K562 (cell line): ENCODE measurements at regions not wholly inside any gene's neighbourhood (a gene's known extent, or its start where the extent isn't known, plus 50 kb on each side); places are given as distances from the start of the nearest gene placed in this dataset.

Experiments
- ATAC-seq: fragments of 200-7000 bp; cut with Tn5 transposase; 3 replicates; pipeline ENCODE4 v1.9.1; 2020; ENCODE audit warnings: moderate library complexity
- BruUV-seq: library from RNA; stranded (reverse); fragments of 400-500 nt; replicated peaks from 2 replicates; lab custom pipeline; 2021; lab: Mats Ljungman, UMichigan
- CTCF ChIA-PET: fragments of 300-600 bp; formaldehyde crosslinking; extraction: SDS; loops from one replicate; lab custom pipeline; 2021; ENCODE audit warnings: low intra/inter-chr PET ratio; lab: Yijun Ruan, JAX
- POLR2A ChIA-PET: fragments of 300-600, 350-650 bp; sonication (Branson Sonifier 250); formaldehyde crosslinking; extraction: SDS; loops from one replicate; lab custom pipeline; 2021; ENCODE audit warnings: antibody characterized with exemption, inconsistent platforms; lab: Yijun Ruan, JAX
- DNase-seq, 4 experiments: peaks; one replicate each; pipeline versions ENCODE4 v3.0.0 to v3.0.0-alpha.2; 2011 to 2018; ENCODE audit warnings: low spot score in 3 of 4, mixed read lengths in 3 of 4; ENCODE audit errors: extremely low read depth in 1 of 4
- FAIRE-seq: peaks from 2 replicates; lab custom pipeline; 2011; peaks lifted over from hg19 to GRCh38; lab: Jason Lieb, UNC
- H2AFZ ChIP-seq: 2 replicates; pipeline ENCODE4 v1.6.0; 2011; ENCODE audit warnings: low read depth, low read length, control low read depth, inconsistent platforms
- H3K27ac ChIP-seq: fragments of 200-600 bp; 3 replicates; pipeline ENCODE4 v1.8.0; 2011; ENCODE audit warnings: low read depth, mild to moderate bottlenecking, control low read depth, inconsistent platforms, low read length, moderate library complexity, mixed read lengths; ENCODE audit errors: extremely low read depth
- H3K27me3 ChIP-seq, 2 experiments: fragments of 300-600 bp in 1 of 2; 2 replicates in 1 of 2; 3 replicates in 1 of 2; pipeline versions ENCODE4 v1.6.0 to v1.8.0; 2011; ENCODE audit warnings: inconsistent platforms in 2 of 2, low read length in 2 of 2, mild to moderate bottlenecking in 1 of 2, mixed read lengths in 1 of 2, moderate library complexity in 1 of 2; ENCODE audit not compliant: control insufficient read depth in 2 of 2, insufficient read depth in 2 of 2
- H3K36me3 ChIP-seq: fragments of 300-600 bp; 3 replicates; pipeline ENCODE4 v1.8.0; 2011; ENCODE audit warnings: mild to moderate bottlenecking, low read length, inconsistent platforms; ENCODE audit not compliant: control insufficient read depth, insufficient read depth
- H3K4me1 ChIP-seq, 2 experiments: fragments of 200-600 bp in 1 of 2; replicated peaks in 1 of 2; 2 replicates in 1 of 2; 3 replicates in 1 of 2; pipeline versions ENCODE4 v1.5.1 to v1.8.0; 2011; ENCODE audit warnings: inconsistent platforms in 2 of 2, low read length in 2 of 2, mild to moderate bottlenecking in 1 of 2, mixed read lengths in 1 of 2, moderate library complexity in 1 of 2; ENCODE audit not compliant: control insufficient read depth in 2 of 2, insufficient read depth in 2 of 2
- H3K4me2 ChIP-seq: 2 replicates; pipeline ENCODE4 v1.6.1; 2011; ENCODE audit warnings: low read length, control low read depth, inconsistent platforms, mixed read lengths; ENCODE audit not compliant: insufficient read depth
- H3K4me3 ChIP-seq: fragments of 200-600 bp; sonication (generic), shearing (Covaris generic); 2 replicates; pipeline ENCODE4 v1.5.1; 2016; ENCODE audit warnings: control low read depth, inconsistent platforms
- H3K79me2 ChIP-seq: fragments of 200-600 bp; 3 replicates; pipeline ENCODE4 v1.8.0; 2011; ENCODE audit warnings: low read length, inconsistent platforms; ENCODE audit not compliant: control insufficient read depth, insufficient read depth
- H3K9ac ChIP-seq, 2 experiments: 2 replicates each; pipeline versions ENCODE4 v1.6.0 to v1.6.1; 2011; ENCODE audit warnings: low read depth in 2 of 2, low read length in 2 of 2, control low read depth in 1 of 2, inconsistent platforms in 1 of 2, mild to moderate bottlenecking in 1 of 2, mixed read lengths in 1 of 2; ENCODE audit not compliant: insufficient read depth in 1 of 2
- H3K9me1 ChIP-seq: one replicate; pipeline ENCODE4 v1.6.0; 2011; ENCODE audit warnings: inconsistent platforms, mild to moderate bottlenecking, low read length, moderate library complexity; ENCODE audit not compliant: control insufficient read depth, insufficient read depth
- H3K9me3 ChIP-seq: replicated peaks from 2 replicates; pipeline ENCODE4 v1.5.1; 2011; ENCODE audit warnings: low read depth, low read length, inconsistent platforms; ENCODE audit not compliant: control insufficient read depth, insufficient read depth
- H4K20me1 ChIP-seq: replicated peaks from 2 replicates; pipeline ENCODE4 v1.6.1; 2011; ENCODE audit warnings: low read length, inconsistent platforms, mixed read lengths; ENCODE audit not compliant: control insufficient read depth, insufficient read depth
- BRD4 ChIP-seq: fragments of 200-600 bp; sonication (generic); IDR thresholded peaks from 2 replicates; pipeline ENCODE4 v1.6.1; 2017; ENCODE audit warnings: inconsistent platforms
- EP300 ChIP-seq: IDR thresholded peaks from 2 replicates; pipeline ENCODE4 v1.6.1; 2012; ENCODE audit warnings: low read length, improper control_type of control experiment
- KAT7 ChIP-seq: sonication (generic); formaldehyde crosslinking; IDR thresholded peaks from 2 replicates; pipeline ENCODE4 v1.8.0; 2022; ENCODE audit warnings: missing genetic modification reagents, mild to moderate bottlenecking, borderline replicate concordance
- KLF13 ChIP-seq: fragments of 450-650 bp; IDR thresholded peaks from 2 replicates; pipeline ENCODE4 v1.6.1; 2016; ENCODE audit warnings: missing genetic modification characterization, low read depth, mild to moderate bottlenecking, missing compliant biosample characterization, moderate library complexity, borderline replicate concordance
- POLR2B ChIP-seq: fragments of 450-650 bp; IDR thresholded peaks from 2 replicates; pipeline ENCODE4 v1.6.1; 2018; ENCODE audit warnings: low read depth; ENCODE audit not compliant: partially characterized antibody
- SMAD4 ChIP-seq: fragments of 250-450 bp; sonication (Bioruptor Pico); conservative IDR thresholded peaks from 2 replicates; pipeline ENCODE4 v1.8.0; 2021; ENCODE audit warnings: inconsistent platforms, mild to moderate bottlenecking, moderate library complexity
- SRSF9 ChIP-seq: fragments of 200-400 bp; formaldehyde crosslinking; IDR thresholded peaks from 2 replicates; pipeline ENCODE4 v1.6.1; 2017; ENCODE audit warnings: low read depth, low read length, borderline replicate concordance
- TCF3 ChIP-seq: sonication (generic); formaldehyde crosslinking; IDR thresholded peaks from 2 replicates; pipeline ENCODE4 v1.4.0; 2020; ENCODE audit warnings: mild to moderate bottlenecking, missing genetic modification reagents
- TEAD4 ChIP-seq, 2 experiments: sonication (generic) in 1 of 2; formaldehyde crosslinking in 1 of 2; IDR thresholded peaks; 2 replicates each; pipeline versions ENCODE4 v1.6.1 to v1.8.0; 2012 to 2022; ENCODE audit warnings: borderline replicate concordance in 1 of 2, inconsistent platforms in 1 of 2, low read length in 1 of 2, mild to moderate bottlenecking in 1 of 2, missing genetic modification reagents in 1 of 2
- U2AF2 ChIP-seq: fragments of 200-400 bp; formaldehyde crosslinking; optimal IDR thresholded peaks from 2 replicates; pipeline ENCODE3; 2017; ENCODE audit warnings: low read depth, mild to moderate bottlenecking, low read length
- ZNF165 ChIP-seq: fragments of 250-450 bp; sonication (Bioruptor Pico); IDR thresholded peaks from 2 replicates; pipeline ENCODE4 v1.4.0; 2020; ENCODE audit warnings: borderline replicate concordance
- ZNF239 ChIP-seq: fragments of 250-450 bp; sonication (Bioruptor Pico); IDR thresholded peaks from 2 replicates; pipeline ENCODE4 v1.4.0; 2020; ENCODE audit warnings: mild to moderate bottlenecking
- ZNF785 ChIP-seq: fragments of 250-450 bp; sonication (Bioruptor Pico); IDR thresholded peaks from 2 replicates; pipeline ENCODE4 v1.4.0; 2020; ENCODE audit warnings: mild to moderate bottlenecking
- WGBS: fragments of 100-300 bp; shearing (Covaris generic); methylation state at CpG from one replicate; pipeline ENCODE4 v1.1.6; 2016; ENCODE audit warnings: low coverage, mixed read lengths; ENCODE audit not compliant: insufficient coverage; ENCODE audit errors: missing lambda C conversion rate; 5-methylcytosine and 5-hydroxymethylcytosine counted together
- in situ Hi-C: fragments of 300-500 bp; cut with MboI; formaldehyde crosslinking; loops from 4 replicates; pipeline ENCODE4 v1.15.0; 2018; ENCODE audit warnings: inconsistent platforms, mixed read lengths
- intact Hi-C: fragments of 100-400 bp; cut with micrococcal nuclease; formaldehyde crosslinking; loops from 2 replicates; pipeline ENCODE4 v1.14.2; 2022

- Histone ChIP-seq H3K9me1 (no peaks in the 10 kb centered on the region), H3K4me2 (no peak overlapping the region), H3K4me1 (no peaks in the 10 kb centered on the region; a peak in 2 of 5 replicates), H3K9ac (no peak overlapping the region), H3K27me3 (no peaks in the 10 kb centered on the region), H3K4me3 (no peak overlapping the region), H2AFZ (no peak overlapping the region), H3K36me3 (no peaks in the 10 kb centered on the region), H3K9me3 (no peaks in the 10 kb centered on the region), H3K79me2 (no peaks in the 10 kb centered on the region), H3K27ac (no peak overlapping the region), H4K20me1 (no peaks in the 10 kb centered on the region)
- peak; percentile 53; the same call in 2 of the 3 replicates for ATAC-seq
- ChIA-PET CTCF (no interaction called here), POLR2A (no interaction called here)
- in situ Hi-C loops (no loop called here), intact Hi-C loops (no loop called here)
- no TSS peak for BruUV-seq
- peak in 2 of 4 experiments; percentile 6 to 26 for DNase-seq
- FAIRE-seq, result no peak
- WGBS, result 1% methylated on average over 6 of the region's 8 CpGs
- peak; percentile 59 for TF ChIP-seq TCF3
- peak; percentile 64; the same call in 1 of the 2 replicates for TF ChIP-seq TEAD4 (IDR thresholded peaks at IDR 0.05; ENCODE audit: low read length)
- no peak for TF ChIP-seq TEAD4 (CRISPR knock-in tag; IDR thresholded peaks at IDR 0.05; ENCODE audit: borderline replicate concordance)
- TF ChIP-seq ZNF239, result peak; percentile 9; the same call in 1 of the 2 replicates
- no peak for TF ChIP-seq POLR2B
- TF ChIP-seq BRD4, result no peak
- no peak for TF ChIP-seq U2AF2
- no peak for TF ChIP-seq ZNF165 (CRISPR knock-in tag)
- no peak for TF ChIP-seq KLF13 (tag)
- TF ChIP-seq ZNF785 (CRISPR knock-in tag), result no peak
- 0 out of 2 replicates have a peak, but pooled peaks have one; percentile 37 for TF ChIP-seq SMAD4 (CRISPR knock-in tag)
- TF ChIP-seq SRSF9, result no peak
- TF ChIP-seq EP300, result peak; percentile 35
- TF ChIP-seq KAT7 (CRISPR knock-in tag), result no peak
These were observed 102.4 kb upstream of the PJA2 start for GRCh38 chr5:109511980-109512734.
